ENCODE measurements at regions not wholly inside any gene's neighbourhood (a gene's known extent, or its start where the extent isn't known, plus 50 kb on each side); places are given as distances from the start of the nearest gene placed in this dataset.

DNA sequence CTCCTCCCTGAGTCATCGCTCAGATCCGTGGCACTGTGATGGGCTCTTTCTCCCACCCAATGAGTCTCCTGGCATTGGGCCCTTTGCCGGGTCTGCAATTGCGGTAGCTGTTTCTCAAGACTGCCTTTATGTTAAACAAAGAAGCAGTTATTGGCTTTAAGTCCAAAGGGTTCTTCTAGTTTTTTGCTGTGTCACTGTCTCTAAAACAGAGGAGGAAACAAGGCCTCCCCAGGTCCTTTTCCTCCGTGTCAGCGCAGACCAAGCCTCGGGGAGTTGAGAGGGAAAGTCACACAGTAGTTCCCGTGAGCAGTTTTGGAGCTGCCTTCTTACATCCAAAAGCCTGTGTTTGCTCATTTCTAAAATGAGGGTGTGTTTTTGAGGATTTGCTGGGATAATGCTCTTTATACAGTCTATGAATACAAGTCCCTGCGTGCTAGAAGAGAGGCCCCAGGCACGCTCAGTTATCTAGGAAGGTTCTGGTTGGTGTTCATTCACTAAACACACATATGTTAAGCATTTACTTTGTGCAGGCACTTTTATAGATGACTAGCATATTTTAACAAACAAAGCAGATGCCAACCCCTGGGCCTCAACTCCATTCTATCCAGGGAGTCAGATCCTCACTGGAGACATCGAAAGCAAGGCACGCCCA lies 126.0 kb upstream of the PZP start (continued):
- no peak for TF ChIP-seq POLR2AphosphoS5 (IDR thresholded peaks at IDR 0.05; ENCODE audit: low read depth, low read length)
- no peak for TF ChIP-seq CREB1 (IDR thresholded peaks at IDR 0.05)
- TF ChIP-seq, protein P1, sequence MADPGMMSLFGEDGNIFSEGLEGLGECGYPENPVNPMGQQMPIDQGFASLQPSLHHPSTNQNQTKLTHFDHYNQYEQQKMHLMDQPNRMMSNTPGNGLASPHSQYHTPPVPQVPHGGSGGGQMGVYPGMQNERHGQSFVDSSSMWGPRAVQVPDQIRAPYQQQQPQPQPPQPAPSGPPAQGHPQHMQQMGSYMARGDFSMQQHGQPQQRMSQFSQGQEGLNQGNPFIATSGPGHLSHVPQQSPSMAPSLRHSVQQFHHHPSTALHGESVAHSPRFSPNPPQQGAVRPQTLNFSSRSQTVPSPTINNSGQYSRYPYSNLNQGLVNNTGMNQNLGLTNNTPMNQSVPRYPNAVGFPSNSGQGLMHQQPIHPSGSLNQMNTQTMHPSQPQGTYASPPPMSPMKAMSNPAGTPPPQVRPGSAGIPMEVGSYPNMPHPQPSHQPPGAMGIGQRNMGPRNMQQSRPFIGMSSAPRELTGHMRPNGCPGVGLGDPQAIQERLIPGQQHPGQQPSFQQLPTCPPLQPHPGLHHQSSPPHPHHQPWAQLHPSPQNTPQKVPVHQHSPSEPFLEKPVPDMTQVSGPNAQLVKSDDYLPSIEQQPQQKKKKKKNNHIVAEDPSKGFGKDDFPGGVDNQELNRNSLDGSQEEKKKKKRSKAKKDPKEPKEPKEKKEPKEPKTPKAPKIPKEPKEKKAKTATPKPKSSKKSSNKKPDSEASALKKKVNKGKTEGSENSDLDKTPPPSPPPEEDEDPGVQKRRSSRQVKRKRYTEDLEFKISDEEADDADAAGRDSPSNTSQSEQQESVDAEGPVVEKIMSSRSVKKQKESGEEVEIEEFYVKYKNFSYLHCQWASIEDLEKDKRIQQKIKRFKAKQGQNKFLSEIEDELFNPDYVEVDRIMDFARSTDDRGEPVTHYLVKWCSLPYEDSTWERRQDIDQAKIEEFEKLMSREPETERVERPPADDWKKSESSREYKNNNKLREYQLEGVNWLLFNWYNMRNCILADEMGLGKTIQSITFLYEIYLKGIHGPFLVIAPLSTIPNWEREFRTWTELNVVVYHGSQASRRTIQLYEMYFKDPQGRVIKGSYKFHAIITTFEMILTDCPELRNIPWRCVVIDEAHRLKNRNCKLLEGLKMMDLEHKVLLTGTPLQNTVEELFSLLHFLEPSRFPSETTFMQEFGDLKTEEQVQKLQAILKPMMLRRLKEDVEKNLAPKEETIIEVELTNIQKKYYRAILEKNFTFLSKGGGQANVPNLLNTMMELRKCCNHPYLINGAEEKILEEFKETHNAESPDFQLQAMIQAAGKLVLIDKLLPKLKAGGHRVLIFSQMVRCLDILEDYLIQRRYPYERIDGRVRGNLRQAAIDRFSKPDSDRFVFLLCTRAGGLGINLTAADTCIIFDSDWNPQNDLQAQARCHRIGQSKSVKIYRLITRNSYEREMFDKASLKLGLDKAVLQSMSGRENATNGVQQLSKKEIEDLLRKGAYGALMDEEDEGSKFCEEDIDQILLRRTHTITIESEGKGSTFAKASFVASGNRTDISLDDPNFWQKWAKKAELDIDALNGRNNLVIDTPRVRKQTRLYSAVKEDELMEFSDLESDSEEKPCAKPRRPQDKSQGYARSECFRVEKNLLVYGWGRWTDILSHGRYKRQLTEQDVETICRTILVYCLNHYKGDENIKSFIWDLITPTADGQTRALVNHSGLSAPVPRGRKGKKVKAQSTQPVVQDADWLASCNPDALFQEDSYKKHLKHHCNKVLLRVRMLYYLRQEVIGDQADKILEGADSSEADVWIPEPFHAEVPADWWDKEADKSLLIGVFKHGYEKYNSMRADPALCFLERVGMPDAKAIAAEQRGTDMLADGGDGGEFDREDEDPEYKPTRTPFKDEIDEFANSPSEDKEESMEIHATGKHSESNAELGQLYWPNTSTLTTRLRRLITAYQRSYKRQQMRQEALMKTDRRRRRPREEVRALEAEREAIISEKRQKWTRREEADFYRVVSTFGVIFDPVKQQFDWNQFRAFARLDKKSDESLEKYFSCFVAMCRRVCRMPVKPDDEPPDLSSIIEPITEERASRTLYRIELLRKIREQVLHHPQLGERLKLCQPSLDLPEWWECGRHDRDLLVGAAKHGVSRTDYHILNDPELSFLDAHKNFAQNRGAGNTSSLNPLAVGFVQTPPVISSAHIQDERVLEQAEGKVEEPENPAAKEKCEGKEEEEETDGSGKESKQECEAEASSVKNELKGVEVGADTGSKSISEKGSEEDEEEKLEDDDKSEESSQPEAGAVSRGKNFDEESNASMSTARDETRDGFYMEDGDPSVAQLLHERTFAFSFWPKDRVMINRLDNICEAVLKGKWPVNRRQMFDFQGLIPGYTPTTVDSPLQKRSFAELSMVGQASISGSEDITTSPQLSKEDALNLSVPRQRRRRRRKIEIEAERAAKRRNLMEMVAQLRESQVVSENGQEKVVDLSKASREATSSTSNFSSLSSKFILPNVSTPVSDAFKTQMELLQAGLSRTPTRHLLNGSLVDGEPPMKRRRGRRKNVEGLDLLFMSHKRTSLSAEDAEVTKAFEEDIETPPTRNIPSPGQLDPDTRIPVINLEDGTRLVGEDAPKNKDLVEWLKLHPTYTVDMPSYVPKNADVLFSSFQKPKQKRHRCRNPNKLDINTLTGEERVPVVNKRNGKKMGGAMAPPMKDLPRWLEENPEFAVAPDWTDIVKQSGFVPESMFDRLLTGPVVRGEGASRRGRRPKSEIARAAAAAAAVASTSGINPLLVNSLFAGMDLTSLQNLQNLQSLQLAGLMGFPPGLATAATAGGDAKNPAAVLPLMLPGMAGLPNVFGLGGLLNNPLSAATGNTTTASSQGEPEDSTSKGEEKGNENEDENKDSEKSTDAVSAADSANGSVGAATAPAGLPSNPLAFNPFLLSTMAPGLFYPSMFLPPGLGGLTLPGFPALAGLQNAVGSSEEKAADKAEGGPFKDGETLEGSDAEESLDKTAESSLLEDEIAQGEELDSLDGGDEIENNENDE (IDR thresholded peaks at IDR 0.05; ENCODE audit: insufficient replicate concordance, low read length): no peak
- no peak for TF ChIP-seq HDAC2 (IDR thresholded peaks at IDR 0.05; ENCODE audit: borderline replicate concordance in 1 of 2, low read depth in 2 of 2, low read length in 2 of 2)
- TF ChIP-seq KDM4A (IDR thresholded peaks at IDR 0.05; ENCODE audit: low read depth, low read length, severe bottlenecking): no peak
